H1 (cell line): ENCODE measurements at regions not wholly inside any gene's neighbourhood (a gene's known extent, or its start where the extent isn't known, plus 50 kb on each side); places are given as distances from the start of the nearest gene placed in this dataset.
A peak's percentile ranks its signal among the peaks of the same experiment; 100 is the strongest.

Experiments used
- CTCF ChIA-PET: fragments of 300-600 bp; sonication (Branson Sonifier 250); formaldehyde crosslinking; loops from one replicate; lab custom pipeline; 2021; ENCODE audit not compliant: partially characterized antibody; lab: Charles Lee
- POLR2A ChIA-PET: fragments of 300-600 bp; sonication (Branson Sonifier 250); formaldehyde crosslinking; loops from one replicate; lab custom pipeline; 2021; ENCODE audit warnings: inconsistent platforms; ENCODE audit not compliant: partially characterized antibody; lab: Charles Lee
- DNase-seq, 2 experiments: peaks; one replicate each; pipeline versions ENCODE4 v3.0.0 to v3.0.0-alpha.2; 2010 to 2022; ENCODE audit warnings: low spot score in 2 of 2, low read depth in 1 of 2, mixed read lengths in 1 of 2
- FAIRE-seq: peaks from 2 replicates; lab custom pipeline; 2011; peaks lifted over from hg19 to GRCh38; lab: Jason Lieb, UNC
- H2AFZ ChIP-seq: 2 replicates; pipeline ENCODE4 v1.8.1; 2012; ENCODE audit warnings: low read length, inconsistent platforms
- H2AK5ac ChIP-seq: 2 replicates; pipeline ENCODE4 v1.6.1; 2013; ENCODE audit warnings: low read depth, low read length
- H2BK120ac ChIP-seq: replicated peaks from 2 replicates; pipeline ENCODE3; 2013; ENCODE audit warnings: low read depth, low read length, inconsistent platforms
- H2BK12ac ChIP-seq: 2 replicates; pipeline ENCODE4 v1.6.1; 2013; ENCODE audit warnings: low read depth, low read length
- H2BK15ac ChIP-seq: 2 replicates; pipeline ENCODE4 v1.6.1; 2013; ENCODE audit warnings: low read length
- H2BK20ac ChIP-seq: 2 replicates; pipeline ENCODE4 v1.6.1; 2013; ENCODE audit warnings: low read length
- H2BK5ac ChIP-seq: 2 replicates; pipeline ENCODE4 v1.6.1; 2013; ENCODE audit warnings: low read depth, low read length
- H3K14ac ChIP-seq: 2 replicates; pipeline ENCODE4 v1.6.1; 2013; ENCODE audit warnings: inconsistent platforms; ENCODE audit not compliant: insufficient read length
- H3K18ac ChIP-seq: 2 replicates; pipeline ENCODE4 v1.6.1; 2013; ENCODE audit warnings: low read length; ENCODE audit errors: extremely low read depth
- H3K23ac ChIP-seq: 2 replicates; pipeline ENCODE4 v1.6.1; 2013; ENCODE audit warnings: inconsistent platforms; ENCODE audit not compliant: insufficient read length
- H3K23me2 ChIP-seq: 2 replicates; pipeline ENCODE4 v1.6.1; 2013; ENCODE audit warnings: low read depth, low read length
- H3K27ac ChIP-seq: 2 replicates; pipeline ENCODE4 v1.6.1; 2011; ENCODE audit warnings: low read depth, low read length, inconsistent platforms
- H3K27me3 ChIP-seq, 4 experiments: replicated peaks in 1 of 4; 1 replicate in 1 of 4; 2 replicates in 3 of 4; pipeline versions ENCODE4 v1.6.1 to v1.8.1; 2011 to 2013; ENCODE audit warnings: low read length in 3 of 4, mild to moderate bottlenecking in 3 of 4, inconsistent platforms in 2 of 4, mixed read lengths in 2 of 4, moderate library complexity in 1 of 4; ENCODE audit not compliant: control insufficient read depth in 3 of 4, insufficient read depth in 3 of 4; ENCODE audit errors: extremely low read depth in 1 of 4
- H3K36me3 ChIP-seq, 4 experiments: 2 replicates each; pipeline versions ENCODE4 v1.6.1 to v1.8.1; 2011 to 2013; ENCODE audit warnings: mild to moderate bottlenecking in 4 of 4, low read length in 3 of 4, moderate library complexity in 2 of 4, control low read depth in 1 of 4, inconsistent platforms in 1 of 4; ENCODE audit not compliant: insufficient read depth in 4 of 4, control insufficient read depth in 2 of 4
- H3K4ac ChIP-seq: replicated peaks from 2 replicates; pipeline ENCODE3; 2013; ENCODE audit warnings: low read length, low read depth, mixed read lengths, inconsistent platforms; ENCODE audit not compliant: insufficient read length
- H3K4me1 ChIP-seq, 4 experiments: replicated peaks in 1 of 4; 1 replicate in 1 of 4; 2 replicates in 3 of 4; pipeline versions ENCODE4 v1.6.1 to v1.8.1; 2011 to 2013; ENCODE audit warnings: low read length in 3 of 4, inconsistent platforms in 2 of 4, mixed read lengths in 1 of 4; ENCODE audit not compliant: insufficient read depth in 4 of 4, control insufficient read depth in 3 of 4
- H3K4me2 ChIP-seq, 2 experiments: 2 replicates each; pipeline versions ENCODE4 v1.6.1 to v1.8.1; 2011 to 2013; ENCODE audit warnings: low read depth in 2 of 2, low read length in 2 of 2, control low read depth in 1 of 2, inconsistent platforms in 1 of 2, mild to moderate bottlenecking in 1 of 2; ENCODE audit not compliant: insufficient read depth in 1 of 2
- H3K4me3 ChIP-seq, 4 experiments: fragments of 200-600, 300-600 bp in 1 of 4; sonication (generic), shearing (Covaris generic), sonication (Bioruptor Twin) in 1 of 4; 2 replicates each; pipeline versions ENCODE4 v1.5.1 to v1.8.1; 2011 to 2016; ENCODE audit warnings: low read length in 4 of 4, low read depth in 3 of 4, control low read depth in 2 of 4, inconsistent platforms in 2 of 4, mild to moderate bottlenecking in 2 of 4, mixed read lengths in 1 of 4, moderate library complexity in 1 of 4; ENCODE audit not compliant: insufficient read depth in 2 of 4; ENCODE audit errors: extremely low read depth in 1 of 4
- H3K56ac ChIP-seq: replicated peaks from 2 replicates; pipeline ENCODE3; 2013; ENCODE audit warnings: low read depth, mild to moderate bottlenecking, mixed read lengths, low read length, inconsistent platforms; ENCODE audit not compliant: insufficient read length
- H3K79me1 ChIP-seq: 2 replicates; pipeline ENCODE4 v1.6.1; 2013; ENCODE audit warnings: low read depth, low read length, control low read depth
- H3K79me2 ChIP-seq, 2 experiments: 2 replicates each; pipeline versions ENCODE4 v1.6.1 to v1.8.1; 2012 to 2013; ENCODE audit warnings: low read length in 2 of 2, mild to moderate bottlenecking in 2 of 2, inconsistent platforms in 1 of 2; ENCODE audit not compliant: insufficient read depth in 2 of 2, control insufficient read depth in 1 of 2
- H3K9ac ChIP-seq, 4 experiments: replicated peaks in 1 of 4; 1 replicate in 1 of 4; 2 replicates in 3 of 4; pipeline versions ENCODE4 v1.6.1 to v1.8.1; 2011 to 2013; ENCODE audit warnings: low read depth in 3 of 4, low read length in 3 of 4, control low read depth in 2 of 4, mild to moderate bottlenecking in 2 of 4, moderate library complexity in 2 of 4, inconsistent platforms in 1 of 4; ENCODE audit errors: extremely low read depth in 1 of 4
- H3K9me3 ChIP-seq, 2 experiments: 2 replicates each; pipeline versions ENCODE4 v1.6.1 to v1.8.1; 2012 to 2013; ENCODE audit warnings: mild to moderate bottlenecking in 2 of 2, moderate library complexity in 2 of 2, control low read depth in 1 of 2, inconsistent platforms in 1 of 2, low read depth in 1 of 2, low read length in 1 of 2, mixed read lengths in 1 of 2; ENCODE audit not compliant: insufficient read depth in 2 of 2
- H4K20me1 ChIP-seq, 2 experiments: replicated peaks in 1 of 2; 2 replicates each; pipeline versions ENCODE3 to v1.8.1; 2011 to 2013; ENCODE audit warnings: inconsistent platforms in 2 of 2, low read length in 2 of 2, mild to moderate bottlenecking in 1 of 2; ENCODE audit not compliant: insufficient read depth in 2 of 2, control insufficient read depth in 1 of 2
- H4K5ac ChIP-seq: 2 replicates; pipeline ENCODE4 v1.6.1; 2013; ENCODE audit warnings: low read length, low read depth, mixed read lengths, inconsistent platforms; ENCODE audit not compliant: insufficient read length
- H4K8ac ChIP-seq: 2 replicates; pipeline ENCODE4 v1.8.0; 2013; ENCODE audit warnings: mild to moderate bottlenecking, moderate library complexity, low read length, inconsistent platforms; ENCODE audit not compliant: insufficient read depth; ENCODE audit errors: extremely low read depth
- H4K91ac ChIP-seq: replicated peaks from 2 replicates; pipeline ENCODE3; 2013; ENCODE audit warnings: low read length, mixed read lengths, inconsistent platforms; ENCODE audit not compliant: insufficient read length
- CTBP2 ChIP-seq: IDR thresholded peaks from 2 replicates; pipeline ENCODE4 v1.7.0; 2011; ENCODE audit warnings: borderline replicate concordance, mild to moderate bottlenecking, moderate library complexity, mixed read lengths, low read length; ENCODE audit not compliant: insufficient read depth, insufficient read length
- GTF2F1 ChIP-seq: IDR thresholded peaks from 2 replicates; pipeline ENCODE4 v1.6.1; 2012; ENCODE audit warnings: low read depth, low read length, improper control_type of control experiment, borderline replicate concordance
- NRF1 ChIP-seq: IDR thresholded peaks from 2 replicates; pipeline ENCODE4 v1.6.1; 2011; ENCODE audit warnings: mild to moderate bottlenecking, low read depth, low read length, improper control_type of control experiment
- POLR2AphosphoS5 ChIP-seq: IDR thresholded peaks from 2 replicates; pipeline ENCODE4 v1.6.1; 2011; ENCODE audit warnings: low read depth, low read length
- SIX5 ChIP-seq: IDR thresholded peaks from 2 replicates; pipeline ENCODE4 v1.6.1; 2011; ENCODE audit warnings: mild to moderate bottlenecking, low read depth, low read length
- SP1 ChIP-seq: IDR thresholded peaks from 2 replicates; pipeline ENCODE4 v1.6.1; 2011; ENCODE audit warnings: low read depth, low read length
- SP2 ChIP-seq: IDR thresholded peaks from 2 replicates; pipeline ENCODE4 v1.6.1; 2012; ENCODE audit warnings: mild to moderate bottlenecking, low read length, inconsistent platforms
- SP4 ChIP-seq: IDR thresholded peaks from 2 replicates; pipeline ENCODE4 v1.6.1; 2012; ENCODE audit warnings: low read length, inconsistent platforms
- TBP ChIP-seq: IDR thresholded peaks from 2 replicates; pipeline ENCODE4 v1.6.1; 2011; ENCODE audit warnings: low read depth, low read length, improper control_type of control experiment

DNA sequence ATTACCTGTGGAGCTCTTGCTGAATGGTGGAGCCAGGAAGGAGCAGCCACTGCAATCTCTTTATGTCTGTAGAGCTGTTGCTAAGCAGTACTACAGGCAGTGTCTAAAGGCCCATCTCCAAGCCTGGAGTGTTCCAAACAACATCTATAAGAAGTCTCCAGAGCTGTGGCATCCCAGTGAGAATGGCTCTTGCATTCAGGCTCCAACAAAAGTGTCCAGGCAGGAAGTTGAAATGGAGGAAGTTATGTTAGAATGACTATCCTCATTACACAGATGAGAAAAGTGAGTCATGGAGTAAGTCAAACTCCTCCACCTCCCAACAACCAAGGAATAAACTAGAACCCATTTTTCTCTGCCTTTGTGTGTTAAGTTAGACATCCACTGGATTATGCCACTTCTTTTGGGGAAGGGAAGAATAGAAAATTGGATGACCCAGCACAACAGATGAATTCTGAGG, 288.5 kb upstream of the STXBP5 start:
- TF ChIP-seq SIX5, result no peak
- no peak for TF ChIP-seq SP2
- no peak for TF ChIP-seq NRF1
- TF ChIP-seq POLR2AphosphoS5, result no peak
- TF ChIP-seq CTBP2, result no peak
- TF ChIP-seq SP1, result no peak
- no peak for TF ChIP-seq GTF2F1
- TF ChIP-seq SP4, result no peak
- no peak for TF ChIP-seq TBP
- Histone ChIP-seq H3K56ac (no peak overlapping the region), H4K20me1 (no peaks in the 10 kb centered on the region), H3K23me2 (no peaks in the 10 kb centered on the region), H4K5ac (no peak overlapping the region), H3K14ac (no peak overlapping the region), H3K79me2 (no peaks in the 10 kb centered on the region), H3K9ac (no peak overlapping the region), H2BK15ac (0 out of 2 replicates have a peak overlapping the region, but pooled peaks have one; percentile 53), H2BK12ac (no peak overlapping the region), H2AFZ (no peak overlapping the region), H4K91ac (no peak overlapping the region), H2BK120ac (no peak overlapping the region), H4K8ac (no peak overlapping the region), H2BK5ac (no peak overlapping the region), H3K23ac (no peak overlapping the region), H3K18ac (no peak overlapping the region), H3K27me3 (no peaks in the 10 kb centered on the region; a peak in 1 of 7 replicates), H3K4ac (no peak overlapping the region), H3K4me1 (peaks cover 4 to 11% (median 6%) of the 10 kb centered on the region in 4 experiments; a peak in 5 of 7 replicates), H2BK20ac (no peak overlapping the region), H3K4me3 (no peak overlapping the region), H3K9me3 (no peaks in the 10 kb centered on the region), H3K27ac (no peak overlapping the region), H3K79me1 (no peaks in the 10 kb centered on the region), H3K4me2 (no peak overlapping the region), H3K36me3 (no peaks in the 10 kb centered on the region), H2AK5ac (no peak overlapping the region)
- ChIA-PET CTCF (no interaction called here), POLR2A (no interaction called here)
- DNase-seq, result no peak
- FAIRE-seq, result no peak
